ENCODE measurements at regions not wholly inside any gene's neighbourhood (a gene's known extent, or its start where the extent isn't known, plus 50 kb on each side); places are given as distances from the start of the nearest gene placed in this dataset.

- no TSS peak for BruUV-seq (replicated peaks)
- Histone ChIP-seq H3K36me3 (ENCODE audit: control insufficient read depth in 1 of 2, insufficient read depth in 2 of 2, low read length in 2 of 2) (no peaks in the 10 kb centered on the region), H3K4me1 (ENCODE audit: control insufficient read depth in 1 of 2, insufficient read depth in 2 of 2, low read length in 2 of 2) (peaks cover 0 to 6% of the 10 kb centered on the region in 2 experiments; a peak in 1 of 4 replicates), H3K27me3 (ENCODE audit: insufficient read depth, low read length) (peaks cover 30% of the 10 kb centered on the region; the same call in 1 of the 2 replicates), H2AFZ (ENCODE audit: low read depth, low read length, poor library complexity, severe bottlenecking) (no peak overlapping the region), H3K9me3 (ENCODE audit: control insufficient read depth in 1 of 2, insufficient read depth in 1 of 2, low read depth in 1 of 2, low read length in 2 of 2) (no peaks in the 10 kb centered on the region), H3K27ac (ENCODE audit: low read depth, low read length) (no peak overlapping the region), H4K20me1 (ENCODE audit: insufficient read depth) (no peaks in the 10 kb centered on the region), H3K79me2 (ENCODE audit: insufficient read depth, low read length) (no peaks in the 10 kb centered on the region), H3K9me2 (ENCODE audit: insufficient read depth) (no peaks in the 10 kb centered on the region), H3K4me3 (replicated peaks in 1 of 2; ENCODE audit: low read depth in 1 of 2, low read length in 2 of 2) (no peak overlapping the region), H3K4me2 (ENCODE audit: low read length) (no peak overlapping the region), H3K9ac (ENCODE audit: low read length) (no peak overlapping the region)
- TF ChIP-seq REST (IDR thresholded peaks at IDR 0.05; ENCODE audit: low read depth) (no peak), JUND (IDR thresholded peaks at IDR 0.05) (no peak), ZNF274 (IDR thresholded peaks at IDR 0.05; ENCODE audit: low read depth, low read length) (no peak), POLR2AphosphoS5 (IDR thresholded peaks at IDR 0.05; ENCODE audit: low read depth, low read length) (no peak), SRF (IDR thresholded peaks at IDR 0.05; ENCODE audit: low read depth) (no peak), EGR1 (IDR thresholded peaks at IDR 0.05; ENCODE audit: low read depth) (no peak), TCF7L2 (IDR thresholded peaks at IDR 0.05; ENCODE audit: borderline replicate concordance, extremely low read depth, insufficient read depth, insufficient read length) (no peak), SP1 (IDR thresholded peaks at IDR 0.05; ENCODE audit: low read depth) (no peak), POLR2A (IDR thresholded peaks at IDR 0.05; ENCODE audit: borderline replicate concordance, extremely low read depth, insufficient read depth, insufficient read length) (no peak), EZH2 (IDR thresholded peaks at IDR 0.05) (no peak), ELF1 (IDR thresholded peaks at IDR 0.05; ENCODE audit: borderline replicate concordance, low read depth) (no peak), RAD21 (IDR thresholded peaks at IDR 0.05; ENCODE audit: low read depth) (no peak), MAX (IDR thresholded peaks at IDR 0.05) (no peak), FOSL1 (IDR thresholded peaks at IDR 0.05; ENCODE audit: low read depth) (no peak), SIN3A (IDR thresholded peaks at IDR 0.05; ENCODE audit: low read depth) (no peak), CBX3 (IDR thresholded peaks at IDR 0.05; ENCODE audit: low read depth) (no peak), CEBPB (IDR thresholded peaks at IDR 0.05; ENCODE audit: low read depth) (no peak)
- ChIA-PET POLR2A (no interaction called here), CTCF (no interaction called here), RAD21 (ENCODE audit: low non-redundant PET in 1 of 2, low total read pairs in 2 of 2, uncharacterized antibody in 2 of 2, unreplicated experiment in 2 of 2) (no interaction called here)
- intact Hi-C loops (cut with micrococcal nuclease), result no loop called here
- no peak for DNase-seq (ENCODE audit: low read depth, low spot score)
- ATAC-seq, result no peak
Measured at GRCh38 chr1:201589186-201589585, 50.3 kb downstream of the NAV1 start.
